Heart left ventricle (tissue), 16 donors: ENCODE measurements at regions not wholly inside any gene's neighbourhood (a gene's known extent, or its start where the extent isn't known, plus 50 kb on each side); places are given as distances from the start of the nearest gene placed in this dataset.
"Not testable (repeated sequence)": the region's sequence is repeated elsewhere in the genome, so short reads cannot be mapped to it uniquely, and the experiment has no call there.

Experiments
- ATAC-seq, 4 donors: fragments of 200-7000 bp; cut with Tn5 transposase; one replicate each; pipeline ENCODE4 v1.9.1; 2020 to 2022; ENCODE audit warnings: moderate library complexity in 4 of 4, mild to moderate bottlenecking in 3 of 4, moderate number of reproducible peaks in 1 of 4
- DNase-seq, 5 donors: peaks; one replicate each; pipeline ENCODE4 v3.0.0-alpha.2; 2020
- H3K27ac ChIP-seq, 12 donors: fragments of 200-600 bp; sonication (generic) in 4 of 12; one replicate each; pipeline versions ENCODE4 v1.5.0 to v1.8.0; 2016 to 2022; ENCODE audit warnings: mild to moderate bottlenecking in 2 of 12
- H3K27me3 ChIP-seq, 9 donors: fragments of 200-600 bp; sonication (generic) in 2 of 9; one replicate each; pipeline versions ENCODE4 v1.5.1 to v1.8.0; 2016 to 2022; ENCODE audit warnings: mild to moderate bottlenecking in 3 of 9
- H3K36me3 ChIP-seq, 9 donors: fragments of 200-600 bp; sonication (generic) in 2 of 9; one replicate each; pipeline versions ENCODE4 v1.5.0 to v1.8.0; 2018 to 2022; ENCODE audit warnings: mild to moderate bottlenecking in 2 of 9
- H3K4me1 ChIP-seq, 12 donors: fragments of 200-600 bp; sonication (generic) in 4 of 12; one replicate each; pipeline versions ENCODE4 v1.5.0 to v1.8.0; 2016 to 2022; ENCODE audit warnings: mild to moderate bottlenecking in 3 of 12
- H3K4me3 ChIP-seq, 12 donors: fragments of 200-600 bp; sonication (generic) in 4 of 12; one replicate each; pipeline versions ENCODE4 v1.5.0 to v1.8.0; 2017 to 2022; ENCODE audit warnings: mild to moderate bottlenecking in 9 of 12, moderate library complexity in 4 of 12
- H3K9me3 ChIP-seq, 12 donors: fragments of 200-600 bp; sonication (generic) in 4 of 12; one replicate each; pipeline versions ENCODE4 v1.5.0 to v1.8.0; 2016 to 2022; ENCODE audit warnings: mild to moderate bottlenecking in 1 of 12
- WGBS, 4 donors: extraction: QIAGEN DNeasy Blood & Tissue Kit in 2 of 4; methylation state at CpG; one replicate each; pipeline versions ENCODE4 v1.1.5 to v1.1.7; 2013 to 2018; 5-methylcytosine and 5-hydroxymethylcytosine counted together
- intact Hi-C, 10 donors: fragments of 100-400 bp; cut with DNase I; formaldehyde crosslinking; loops; one replicate each; pipeline versions ENCODE4 v1.11.1 to v1.14.2; 2022
- donor health status: ischemic (EF 13 %, LVEDD 7.1; RV severe dilation, severe dysfunction).
- donor health status: healthy with polysubstance abuse.
- donor health status: DM: no; HTN: yes; CAD: no.
- donor health status: DM: no; HTN: no; CAD: no.
- donor health status: ischemic (EF 25% LVEDD 6.9; RV normal size, moderate dysfunction).
- donor health status: ischemic (EF 25% LVEDD 5.7; RV mildly dilated, moderate dysfunction).
- donor health status: healthy.
- donor health status: DM: yes; HTN: yes; CAD: no.
- donor health status: ischemic (EF 35%, LVEDD 5.7; RV mildly dilated, moderate dysfunction).
- donor health status: nonischemic (EF 11% LVEDD 7.7; RV severe dilation, severe dysfunction).
- donor health status: DM: yes; HTN: yes; CAD: no.
- donor health status: PGD.
- donor health status: ischemic (EF 29% LVEDD 5.4; RV normal size, mild dysfunction).
- donor health status: nonischemic (EF 23%, LVEDD 6.1; RV moderate dilation, normal function).

- peak in 1 of 4 donors; percentile 75 for ATAC-seq
- peak overlapping the region in 3 of 12 donors; percentile 33 to 36 (median 35) for H3K4me3 ChIP-seq
- H3K27ac ChIP-seq, H3K9me3 ChIP-seq, H3K36me3 ChIP-seq, H3K27me3 ChIP-seq, H3K4me1 ChIP-seq, intact Hi-C loops: not testable (repeated sequence)
- 3 to 10% methylated on average over 14 to 15 of the region's 35 CpGs; no CpG with 5 or more reads in 2 of the 4 donors for whole genome bisulfite sequencing, 4 donors
- DNase-seq, result peak in 3 of 5 donors; percentile 24 to 27 (median 27)
Observed at GRCh38 chr1:143424491-143425032, 547.2 kb downstream of the FAM72C start.

DNA sequence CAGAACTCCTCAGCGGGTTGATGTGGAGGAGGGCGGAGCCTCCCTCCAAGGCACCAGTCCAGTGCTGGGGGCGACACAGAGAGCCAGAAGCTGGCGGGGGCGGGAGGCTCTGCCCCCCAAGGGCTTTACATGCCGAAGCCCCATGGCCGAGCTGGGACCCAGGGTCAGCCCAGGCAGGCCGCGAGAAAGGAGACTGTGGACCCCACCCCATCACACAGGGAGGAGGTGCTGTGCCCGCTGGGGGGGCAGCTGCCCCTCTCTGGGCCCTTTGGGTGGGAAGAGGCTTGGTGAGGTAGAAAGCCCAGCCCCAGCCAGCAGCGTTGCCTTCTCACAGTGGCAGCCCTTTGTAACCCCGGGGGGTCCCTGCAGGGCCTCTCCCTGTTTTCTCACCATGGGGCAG lies 548.0 kb downstream of the FAM72C start:
- intact Hi-C loops, ATAC-seq, H3K4me1 ChIP-seq, H3K36me3 ChIP-seq, H3K27me3 ChIP-seq, H3K27ac ChIP-seq, H3K9me3 ChIP-seq: not testable (repeated sequence)
- WGBS, 4 donors, result 33% methylated on average over 5 of the region's 12 CpGs; no CpG with 5 or more reads in 3 of the 4 donors
- DNase-seq, result peak in 1 of 5 donors; percentile 22
- peak overlapping the region in 4 of 12 donors; percentile 31 to 44 (median 36) for H3K4me3 ChIP-seq

DNA sequence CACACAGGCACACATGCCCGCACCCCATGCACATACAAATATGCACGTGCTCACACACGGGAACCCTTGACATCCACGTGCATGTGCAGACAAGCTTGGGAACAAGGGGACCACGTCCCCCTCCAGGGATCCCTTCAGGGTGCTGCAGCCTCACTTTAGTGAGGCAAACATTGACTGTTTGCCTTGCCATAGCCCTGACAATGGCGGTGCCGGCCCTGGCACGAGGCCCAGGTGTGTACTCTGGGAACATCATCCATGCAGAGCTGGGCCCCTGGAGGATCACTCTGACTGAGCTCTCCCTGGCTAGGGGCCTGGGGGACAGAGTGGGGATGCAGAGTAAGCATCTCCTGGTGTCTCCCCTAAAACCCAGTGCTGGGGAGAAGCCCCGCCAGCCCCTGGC lies 550.5 kb downstream of the FAM72C start:
- H3K27ac ChIP-seq, H3K9me3 ChIP-seq, H3K4me1 ChIP-seq, intact Hi-C loops, H3K4me3 ChIP-seq, H3K27me3 ChIP-seq, ATAC-seq, H3K36me3 ChIP-seq, DNase-seq: not testable (repeated sequence)
- WGBS, 4 donors, result no CpG with 5 or more reads among the region's 9 CpGs
